BLaER1 treated with 17β-estradiol and CSF1 and Interleukin-3, amounts not matched to agents 10 nM and 100 nM (cell line): ENCODE measurements at regions not wholly inside any gene's neighbourhood (a gene's known extent, or its start where the extent isn't known, plus 50 kb on each side); places are given as distances from the start of the nearest gene placed in this dataset.

ENCODE experiments used
- H3K27ac ChIP-seq, 11 experiments: shearing (Covaris generic); formaldehyde crosslinking; 2 replicates each; pipeline ENCODE4 v1.8.1; 2022
- H3K27me3 ChIP-seq, 11 experiments: shearing (Covaris generic); formaldehyde crosslinking; 2 replicates each; pipeline ENCODE4 v1.8.1; 2022
- H3K36me3 ChIP-seq, 11 experiments: shearing (Covaris generic); formaldehyde crosslinking; 2 replicates each; pipeline ENCODE4 v1.8.1; 2022
- H3K4me1 ChIP-seq, 10 experiments: shearing (Covaris generic); formaldehyde crosslinking; 2 replicates each; pipeline ENCODE4 v1.8.1; 2022
- H3K4me2 ChIP-seq, 11 experiments: shearing (Covaris generic); formaldehyde crosslinking; 2 replicates each; pipeline ENCODE4 v1.8.1; 2022
- H3K4me3 ChIP-seq, 10 experiments: shearing (Covaris generic); formaldehyde crosslinking; 2 replicates each; pipeline ENCODE4 v1.8.1; 2022
- H3K9ac ChIP-seq, 11 experiments: shearing (Covaris generic); formaldehyde crosslinking; 2 replicates each; pipeline ENCODE4 v1.8.1; 2022
- H3K9me3 ChIP-seq, 11 experiments: shearing (Covaris generic); formaldehyde crosslinking; replicated peaks in 1 of 11; 2 replicates each; pipeline ENCODE4 v1.8.1; 2022
- H4K20me1 ChIP-seq, 11 experiments: shearing (Covaris generic); formaldehyde crosslinking; 2 replicates each; pipeline ENCODE4 v1.8.1; 2022
- Cebpa-rat ChIP-seq, 11 experiments: shearing (Covaris generic); IDR thresholded peaks; 2 replicates each; pipeline ENCODE4 v1.8.1; 2022

GRCh38 chr4:11131491-11131890 lies 297.2 kb downstream of the HS3ST1 start:
- 0 out of 22 replicates have a peak, but pooled peaks cover 0 to 7% (median 0%) of the 10 kb centered on the region in 11 experiments for H3K9me3 ChIP-seq
- H3K27me3 ChIP-seq, result no peaks in the 10 kb centered on the region
- no peak overlapping the region for H3K9ac ChIP-seq
- no peak overlapping the region for H3K4me2 ChIP-seq
- H3K27ac ChIP-seq, result no peak overlapping the region
- H4K20me1 ChIP-seq, result no peaks in the 10 kb centered on the region
- peaks cover 0 to 9% (median 2%) of the 10 kb centered on the region in 10 experiments; a peak in 7 of 20 replicates for H3K4me1 ChIP-seq
- no peaks in the 10 kb centered on the region for H3K36me3 ChIP-seq
- no peak for TF ChIP-seq Cebpa-rat (IDR thresholded peaks at IDR 0.05)
- no peak overlapping the region for H3K4me3 ChIP-seq

- H3K4me1 ChIP-seq, result peaks cover 0 to 7% (median under 1%) of the 10 kb centered on the region in 10 experiments; a peak in 7 of 20 replicates
- H3K36me3 ChIP-seq, result no peaks in the 10 kb centered on the region
- no peak overlapping the region for H3K4me3 ChIP-seq
- H3K4me2 ChIP-seq, result peak overlapping the region in 1 of 11 experiments; percentile 3; a peak in 2 of 22 replicates
- no peak overlapping the region for H3K27ac ChIP-seq
- no peaks in the 10 kb centered on the region for H3K27me3 ChIP-seq
- TF ChIP-seq Cebpa-rat (IDR thresholded peaks at IDR 0.05), result no peak
- H3K9me3 ChIP-seq, result 0 out of 22 replicates have a peak, but pooled peaks cover 0 to 7% (median 0%) of the 10 kb centered on the region in 11 experiments
- H4K20me1 ChIP-seq, result no peaks in the 10 kb centered on the region
- H3K9ac ChIP-seq, result no peak overlapping the region
These were observed 298.3 kb downstream of the HS3ST1 start for GRCh38 chr4:11130195-11130970.

GRCh38 chr4:11120435-11120834 lies 308.3 kb downstream of the HS3ST1 start:
- no peak overlapping the region for H3K4me3 ChIP-seq
- peaks cover 4 to 18% (median 9%) of the 10 kb centered on the region in 11 experiments; a peak in 12 of 22 replicates for H3K9me3 ChIP-seq
- no peak overlapping the region for H3K4me2 ChIP-seq
- no peak overlapping the region for H3K27ac ChIP-seq
- H3K27me3 ChIP-seq, result no peaks in the 10 kb centered on the region; a peak in 1 of 22 replicates
- TF ChIP-seq Cebpa-rat (IDR thresholded peaks at IDR 0.05), result no peak
- no peaks in the 10 kb centered on the region for H3K36me3 ChIP-seq
- H4K20me1 ChIP-seq, result no peaks in the 10 kb centered on the region
- peaks cover 0 to 8% (median 0%) of the 10 kb centered on the region in 10 experiments; a peak in 4 of 20 replicates for H3K4me1 ChIP-seq
- no peak overlapping the region for H3K9ac ChIP-seq

GRCh38 chr4:11119474-11119873 lies 309.2 kb downstream of the HS3ST1 start:
- Histone ChIP-seq H4K20me1 (no peaks in the 10 kb centered on the region), H3K4me1 (peaks cover 0 to 9% (median 0%) of the 10 kb centered on the region in 10 experiments; a peak in 4 of 20 replicates), H3K4me2 (peak overlapping the region in 1 of 11 experiments; percentile 1; a peak in 1 of 22 replicates), H3K36me3 (no peaks in the 10 kb centered on the region), H3K9ac (no peak overlapping the region), H3K4me3 (no peak overlapping the region), H3K9me3 (peaks cover 4 to 19% (median 9%) of the 10 kb centered on the region in 11 experiments; a peak in 12 of 22 replicates), H3K27ac (no peak overlapping the region), H3K27me3 (no peaks in the 10 kb centered on the region; a peak in 1 of 22 replicates)
- TF ChIP-seq Cebpa-rat (IDR thresholded peaks at IDR 0.05), result no peak

GRCh38 chr4:11118513-11118912 lies 310.2 kb downstream of the HS3ST1 start:
- TF ChIP-seq Cebpa-rat (IDR thresholded peaks at IDR 0.05), result no peak
- peaks cover 0 to 9% (median 0%) of the 10 kb centered on the region in 10 experiments; a peak in 4 of 20 replicates for H3K4me1 ChIP-seq
- H3K9me3 ChIP-seq, result peaks cover 4 to 16% (median 7%) of the 10 kb centered on the region in 11 experiments; a peak in 12 of 22 replicates
- H3K4me3 ChIP-seq, result no peak overlapping the region
- H4K20me1 ChIP-seq, result no peaks in the 10 kb centered on the region
- H3K27me3 ChIP-seq, result no peaks in the 10 kb centered on the region; a peak in 1 of 22 replicates
- no peak overlapping the region for H3K9ac ChIP-seq
- no peak overlapping the region for H3K27ac ChIP-seq
- H3K36me3 ChIP-seq, result no peaks in the 10 kb centered on the region
- H3K4me2 ChIP-seq, result no peak overlapping the region

GRCh38 chr4:11116940-11117339 lies 311.8 kb downstream of the HS3ST1 start:
- Histone ChIP-seq H3K27me3 (no peaks in the 10 kb centered on the region; a peak in 1 of 22 replicates), H4K20me1 (no peaks in the 10 kb centered on the region), H3K36me3 (no peaks in the 10 kb centered on the region), H3K4me2 (no peak overlapping the region), H3K9ac (no peak overlapping the region), H3K4me3 (no peak overlapping the region), H3K27ac (no peak overlapping the region), H3K9me3 (peaks cover 0 to 8% (median under 1%) of the 10 kb centered on the region in 11 experiments; a peak in 3 of 22 replicates), H3K4me1 (peaks cover 0 to 17% (median 4%) of the 10 kb centered on the region in 10 experiments; a peak in 10 of 20 replicates)
- no peak for TF ChIP-seq Cebpa-rat (IDR thresholded peaks at IDR 0.05)

GRCh38 chr4:11111876-11112275 lies 316.8 kb downstream of the HS3ST1 start:
- Histone ChIP-seq H3K4me3 (no peak overlapping the region), H3K9me3 (peaks cover 0 to 28% (median 13%) of the 10 kb centered on the region in 11 experiments; a peak in 15 of 22 replicates), H3K4me2 (peak overlapping the region in 6 of 11 experiments; percentile 4 to 35 (median 20); a peak in 8 of 22 replicates), H3K4me1 (peaks cover 2 to 24% (median 13%) of the 10 kb centered on the region in 10 experiments; a peak in 18 of 20 replicates), H4K20me1 (no peaks in the 10 kb centered on the region), H3K27me3 (no peaks in the 10 kb centered on the region), H3K27ac (peak overlapping the region in 1 of 11 experiments; percentile 42; a peak in 1 of 22 replicates), H3K36me3 (no peaks in the 10 kb centered on the region), H3K9ac (no peak overlapping the region)
- TF ChIP-seq Cebpa-rat (IDR thresholded peaks at IDR 0.05), result no peak

GRCh38 chr4:11111370-11111769 lies 317.3 kb downstream of the HS3ST1 start:
- Histone ChIP-seq H3K9ac (no peak overlapping the region), H3K27me3 (no peaks in the 10 kb centered on the region), H3K4me1 (peaks cover 7 to 24% (median 16%) of the 10 kb centered on the region in 10 experiments; a peak in 18 of 20 replicates), H3K4me2 (peak overlapping the region in 6 of 11 experiments; percentile 4 to 35 (median 20); a peak in 5 of 22 replicates), H3K27ac (no peak overlapping the region; a peak in 1 of 22 replicates), H3K9me3 (peaks cover 0 to 28% (median 13%) of the 10 kb centered on the region in 11 experiments; a peak in 15 of 22 replicates), H4K20me1 (no peaks in the 10 kb centered on the region), H3K4me3 (no peak overlapping the region), H3K36me3 (no peaks in the 10 kb centered on the region)
- no peak for TF ChIP-seq Cebpa-rat (IDR thresholded peaks at IDR 0.05)

- Histone ChIP-seq H3K4me3 (no peak overlapping the region), H3K4me1 (peaks cover 4 to 25% (median 14%) of the 10 kb centered on the region in 10 experiments; a peak in 18 of 20 replicates), H3K27ac (no peak overlapping the region; a peak in 1 of 22 replicates), H3K4me2 (peak overlapping the region in 8 of 11 experiments; percentile 3 to 59 (median 23); a peak in 8 of 22 replicates), H3K9me3 (peaks cover 0 to 24% (median 10%) of the 10 kb centered on the region in 11 experiments; a peak in 14 of 22 replicates), H4K20me1 (no peaks in the 10 kb centered on the region), H3K27me3 (no peaks in the 10 kb centered on the region), H3K36me3 (no peaks in the 10 kb centered on the region), H3K9ac (no peak overlapping the region)
- TF ChIP-seq Cebpa-rat (IDR thresholded peaks at IDR 0.05), result peak in 2 of 11 experiments; percentile 9 to 32; a peak in 1 of 22 replicates
These were observed 321.9 kb downstream of the HS3ST1 start for GRCh38 chr4:11106759-11107158.
